ENCODE measurements at regions not wholly inside any gene's neighbourhood (a gene's known extent, or its start where the extent isn't known, plus 50 kb on each side); places are given as distances from the start of the nearest gene placed in this dataset.

GRCh38 chrX:861921-862320 is 231.3 kb downstream of the SHOX start (continued):
- TF ChIP-seq CHD7 (IDR thresholded peaks at IDR 0.05; ENCODE audit: insufficient replicate concordance, low read length) (no peak), BCL11A (IDR thresholded peaks at IDR 0.05; ENCODE audit: low read depth in 2 of 2, low read length in 2 of 2) (no peak), CHD2 (IDR thresholded peaks at IDR 0.05; ENCODE audit: low read length) (no peak), BRCA1 (IDR thresholded peaks at IDR 0.05; ENCODE audit: low read depth, low read length) (no peak), HDAC6 (IDR thresholded peaks at IDR 0.05; ENCODE audit: low read depth, low read length) (no peak), E2F6 (IDR thresholded peaks at IDR 0.05) (no peak), YY1 (IDR thresholded peaks at IDR 0.05; ENCODE audit: low read depth, low read length) (no peak), RFX5 (IDR thresholded peaks at IDR 0.05; ENCODE audit: borderline replicate concordance, low read depth, low read length) (no peak), NANOG (IDR thresholded peaks at IDR 0.05; ENCODE audit: insufficient read depth, low read depth, low read length, poor library complexity, severe bottlenecking) (no peak)

All from H1 (cell line).